Activated naive CD4-positive, alpha-beta T cell treated with anti-CD3 and anti-CD28 coated beads, Interleukin-2, amount 50 U/mL, for 72 hours (primary cell): ENCODE measurements at regions not wholly inside any gene's neighbourhood (a gene's known extent, or its start where the extent isn't known, plus 50 kb on each side); places are given as distances from the start of the nearest gene placed in this dataset.

Experiments
- ATAC-seq, 2 donors: fragments of 150-1000 bp; cut with Tn5 transposase; 2 replicates each; pipeline ENCODE4 v1.10.0; 2021; ENCODE audit warnings: mild to moderate bottlenecking in 2 of 2, moderate library complexity in 2 of 2
- DNase-seq, 2 donors: peaks; one replicate each; pipeline ENCODE4 v3.0.0; 2021 to 2022; ENCODE audit warnings: low spot score in 2 of 2
- H3K27ac Mint-ChIP-seq, 2 donors: one replicate each; pipeline ENCODE4 v1.8.0; 2022; ENCODE audit warnings: mild to moderate bottlenecking in 2 of 2, mixed read lengths in 2 of 2
- H3K36me3 Mint-ChIP-seq, 2 donors: one replicate each; pipeline ENCODE4 v1.8.0; 2022; ENCODE audit warnings: mixed read lengths in 2 of 2
- H3K9me3 Mint-ChIP-seq, 2 donors: one replicate each; pipeline ENCODE4 v1.8.0; 2022; ENCODE audit warnings: mixed read lengths in 2 of 2

GRCh38 chr3:3745693-3746092 lies 53.5 kb upstream of the LRRN1 start:
- Mint-ChIP-seq H3K27ac (no peak overlapping the region), H3K9me3 (no peaks in the 10 kb centered on the region), H3K36me3 (no peaks in the 10 kb centered on the region)
- DNase-seq, result no peak
- no peak for ATAC-seq

GRCh38 chr3:3744826-3745225 lies 54.4 kb upstream of the LRRN1 start:
- no peaks in the 10 kb centered on the region for H3K36me3 Mint-ChIP-seq
- no peak overlapping the region for H3K27ac Mint-ChIP-seq
- ATAC-seq, result no peak

GRCh38 chr3:3743754-3744153 lies 55.5 kb upstream of the LRRN1 start:
- no peaks in the 10 kb centered on the region for H3K36me3 Mint-ChIP-seq

More at GRCh38 chr3:3744826-3745225, 54.4 kb upstream of the LRRN1 start:
- no peak for DNase-seq
- no peaks in the 10 kb centered on the region for H3K9me3 Mint-ChIP-seq

GRCh38 chr3:3740061-3740460 lies 59.2 kb upstream of the LRRN1 start:
- H3K27ac Mint-ChIP-seq, result no peak overlapping the region

More at GRCh38 chr3:3743754-3744153, 55.5 kb upstream of the LRRN1 start:
- no peak for ATAC-seq
- no peak for DNase-seq
- Mint-ChIP-seq H3K9me3 (no peaks in the 10 kb centered on the region), H3K27ac (no peak overlapping the region)

GRCh38 chr3:3739330-3740060 lies 59.7 kb upstream of the LRRN1 start:
- H3K9me3 Mint-ChIP-seq, result no peaks in the 10 kb centered on the region
- DNase-seq (no peak), ATAC-seq (no peak)
- no peaks in the 10 kb centered on the region for H3K36me3 Mint-ChIP-seq
- no peak overlapping the region for H3K27ac Mint-ChIP-seq

More at GRCh38 chr3:3740061-3740460, 59.2 kb upstream of the LRRN1 start:
- Mint-ChIP-seq H3K9me3 (no peaks in the 10 kb centered on the region), H3K36me3 (no peaks in the 10 kb centered on the region)
- no peak for DNase-seq
- no peak for ATAC-seq

- Mint-ChIP-seq H3K27ac (no peak overlapping the region), H3K36me3 (no peaks in the 10 kb centered on the region), H3K9me3 (no peaks in the 10 kb centered on the region)
- DNase-seq, result no peak
- no peak for ATAC-seq
Measured at GRCh38 chr3:3737531-3737930, 61.7 kb upstream of the LRRN1 start.

GRCh38 chr3:3735919-3736318 lies 63.3 kb upstream of the LRRN1 start:
- H3K36me3 Mint-ChIP-seq, result no peaks in the 10 kb centered on the region
- DNase-seq (no peak), ATAC-seq (no peak)
- no peaks in the 10 kb centered on the region for H3K9me3 Mint-ChIP-seq
- no peak overlapping the region for H3K27ac Mint-ChIP-seq

- no peak overlapping the region for H3K27ac Mint-ChIP-seq
- ATAC-seq, result no peak
- no peak for DNase-seq
- H3K9me3 Mint-ChIP-seq, result no peaks in the 10 kb centered on the region
- H3K36me3 Mint-ChIP-seq, result no peaks in the 10 kb centered on the region
Measured at GRCh38 chr3:3734881-3735280, 64.3 kb upstream of the LRRN1 start.

- no peaks in the 10 kb centered on the region for H3K36me3 Mint-ChIP-seq
- no peak for DNase-seq
- no peak for ATAC-seq
- H3K27ac Mint-ChIP-seq, result no peak overlapping the region
- H3K9me3 Mint-ChIP-seq, result no peaks in the 10 kb centered on the region
Measured at GRCh38 chr3:3729261-3729660, 70.0 kb upstream of the LRRN1 start.

- no peak for ATAC-seq
- Mint-ChIP-seq H3K36me3 (no peaks in the 10 kb centered on the region), H3K27ac (no peak overlapping the region), H3K9me3 (no peaks in the 10 kb centered on the region)
- DNase-seq, result no peak
Measured at GRCh38 chr3:3726549-3726948, 72.7 kb upstream of the LRRN1 start.

- Mint-ChIP-seq H3K9me3 (peaks cover 3 to 4% of the 10 kb centered on the region in 2 donors), H3K36me3 (no peaks in the 10 kb centered on the region), H3K27ac (no peak overlapping the region)
- DNase-seq (no peak), ATAC-seq (no peak)
Measured at GRCh38 chr3:3714572-3714971, 84.7 kb upstream of the LRRN1 start.

- H3K36me3 Mint-ChIP-seq, result no peaks in the 10 kb centered on the region
- ATAC-seq, result no peak
- H3K9me3 Mint-ChIP-seq, result no peaks in the 10 kb centered on the region
- H3K27ac Mint-ChIP-seq, result no peak overlapping the region
- DNase-seq, result no peak
Measured at GRCh38 chr3:3712971-3713370, 86.3 kb upstream of the LRRN1 start.

- no peaks in the 10 kb centered on the region for H3K36me3 Mint-ChIP-seq
- no peak for DNase-seq
- H3K27ac Mint-ChIP-seq, result no peak overlapping the region
- ATAC-seq, result no peak
- no peaks in the 10 kb centered on the region for H3K9me3 Mint-ChIP-seq
Measured at GRCh38 chr3:3708769-3709115, 90.5 kb upstream of the LRRN1 start.

- DNase-seq, result no peak
- no peaks in the 10 kb centered on the region for H3K36me3 Mint-ChIP-seq
- H3K9me3 Mint-ChIP-seq, result no peaks in the 10 kb centered on the region
- no peak overlapping the region for H3K27ac Mint-ChIP-seq
- ATAC-seq, result no peak
Measured at GRCh38 chr3:3707858-3708768, 91.1 kb upstream of the LRRN1 start.

- Mint-ChIP-seq H3K27ac (no peak overlapping the region), H3K9me3 (no peaks in the 10 kb centered on the region)
- ATAC-seq, result no peak
Measured at GRCh38 chr3:3705090-3705775, 94.0 kb upstream of the LRRN1 start.

GRCh38 chr3:3701949-3702348 lies 97.3 kb upstream of the LRRN1 start:
- ATAC-seq (no peak), DNase-seq (no peak)
- Mint-ChIP-seq H3K27ac (no peak overlapping the region), H3K9me3 (peaks cover 0 to 4% of the 10 kb centered on the region in 2 donors), H3K36me3 (no peaks in the 10 kb centered on the region)

More at GRCh38 chr3:3705090-3705775, 94.0 kb upstream of the LRRN1 start:
- H3K36me3 Mint-ChIP-seq, result no peaks in the 10 kb centered on the region
- DNase-seq, result no peak
